ENCODE measurements at regions not wholly inside any gene's neighbourhood (a gene's known extent, or its start where the extent isn't known, plus 50 kb on each side); places are given as distances from the start of the nearest gene placed in this dataset.

GRCh38 chr10:131668903-131669302, 231.9 kb upstream of the PPP2R2D start:
- DNase-seq (ENCODE audit: low read depth in 3 of 3), result no peak

GRCh38 chr10:131669838-131670237, 231.0 kb upstream of the PPP2R2D start:
- no peak for DNase-seq (ENCODE audit: low read depth in 3 of 3)

- DNase-seq (ENCODE audit: low read depth in 3 of 3), result no peak
Observed at GRCh38 chr10:131670341-131670740, 230.5 kb upstream of the PPP2R2D start.

GRCh38 chr10:131673396-131673795, 227.4 kb upstream of the PPP2R2D start:
- DNase-seq (ENCODE audit: low read depth in 3 of 3), result no peak

- DNase-seq (ENCODE audit: low read depth in 3 of 3), result no peak
Observed at GRCh38 chr10:131674130-131674529, 226.7 kb upstream of the PPP2R2D start.

GRCh38 chr10:131675104-131675503, 225.7 kb upstream of the PPP2R2D start:
- DNase-seq (ENCODE audit: low read depth in 3 of 3), result no peak

GRCh38 chr10:131676046-131676799, 224.6 kb upstream of the PPP2R2D start:
- DNase-seq (ENCODE audit: low read depth in 3 of 3), result no peak

GRCh38 chr10:131676800-131677421, 223.9 kb upstream of the PPP2R2D start:
- no peak for DNase-seq (ENCODE audit: low read depth in 3 of 3)

- DNase-seq (ENCODE audit: low read depth in 3 of 3), result no peak
Observed at GRCh38 chr10:131677671-131678070, 223.1 kb upstream of the PPP2R2D start.

- DNase-seq (ENCODE audit: low read depth in 3 of 3), result no peak
Observed at GRCh38 chr10:131678171-131678570, 222.6 kb upstream of the PPP2R2D start.

GRCh38 chr10:131678613-131679012, 222.2 kb upstream of the PPP2R2D start:
- no peak for DNase-seq (ENCODE audit: low read depth in 3 of 3)

- no peak for DNase-seq (ENCODE audit: low read depth in 3 of 3)
Observed at GRCh38 chr10:131679926-131680325, 220.9 kb upstream of the PPP2R2D start.

GRCh38 chr10:131681122-131681521, 219.7 kb upstream of the PPP2R2D start:
- DNase-seq (ENCODE audit: low read depth in 3 of 3), result no peak

GRCh38 chr10:131681656-131682055, 219.2 kb upstream of the PPP2R2D start:
- no peak for DNase-seq (ENCODE audit: low read depth in 3 of 3)

GRCh38 chr10:131682271-131682962, 218.4 kb upstream of the PPP2R2D start:
- DNase-seq (ENCODE audit: low read depth in 3 of 3), result no peak

- no peak for DNase-seq (ENCODE audit: low read depth in 3 of 3)
Observed at GRCh38 chr10:131683281-131683861, 217.4 kb upstream of the PPP2R2D start.

GRCh38 chr10:131683941-131684340, 216.9 kb upstream of the PPP2R2D start:
- no peak for DNase-seq (ENCODE audit: low read depth in 3 of 3)

- DNase-seq (ENCODE audit: low read depth in 3 of 3), result no peak
Observed at GRCh38 chr10:131685007-131685406, 215.8 kb upstream of the PPP2R2D start.

GRCh38 chr10:131685576-131685975, 215.2 kb upstream of the PPP2R2D start:
- no peak for DNase-seq (ENCODE audit: low read depth in 3 of 3)

- DNase-seq (ENCODE audit: low read depth in 3 of 3), result no peak
Observed at GRCh38 chr10:131686781-131687420, 213.9 kb upstream of the PPP2R2D start.

- DNase-seq (ENCODE audit: low read depth in 3 of 3), result no peak
Observed at GRCh38 chr10:131688304-131688703, 212.5 kb upstream of the PPP2R2D start.

GRCh38 chr10:131689016-131689415, 211.8 kb upstream of the PPP2R2D start:
- no peak for DNase-seq (ENCODE audit: low read depth in 3 of 3)

Measured in stimulated activated CD4-positive, alpha-beta T cell treated with anti-CD3 and anti-CD28 coated beads, TNF-alpha, amount 100 ng/mL, for 4 hours (primary cell).